Lower lobe of right lung (tissue), 2 donors: ENCODE measurements at regions not wholly inside any gene's neighbourhood (a gene's known extent, or its start where the extent isn't known, plus 50 kb on each side); places are given as distances from the start of the nearest gene placed in this dataset.

Experiments
- ATAC-seq, 2 donors: fragments of 200-7000 bp; cut with Tn5 transposase; one replicate each; pipeline ENCODE4 v1.9.1; 2020 to 2022; ENCODE audit warnings: mild to moderate bottlenecking in 2 of 2, moderate library complexity in 2 of 2
- DNase-seq: peaks from one replicate; pipeline ENCODE4 v3.0.0-alpha.2; 2020
- H3K27ac ChIP-seq: fragments of 200-600 bp; one replicate; pipeline ENCODE4 v1.8.0; 2022
- H3K27me3 ChIP-seq: fragments of 200-600 bp; one replicate; pipeline ENCODE4 v1.8.0; 2022; ENCODE audit warnings: low read depth
- H3K36me3 ChIP-seq: fragments of 200-600 bp; one replicate; pipeline ENCODE4 v1.8.0; 2022; ENCODE audit warnings: mild to moderate bottlenecking
- H3K4me1 ChIP-seq: fragments of 200-600 bp; one replicate; pipeline ENCODE4 v1.8.0; 2022
- H3K4me3 ChIP-seq: fragments of 200-600 bp; one replicate; pipeline ENCODE4 v1.8.0; 2022; ENCODE audit warnings: mild to moderate bottlenecking
- H3K9me3 ChIP-seq: fragments of 200-600 bp; one replicate; pipeline ENCODE4 v1.8.0; 2022
- intact Hi-C: fragments of 100-400 bp; cut with DNase I; formaldehyde crosslinking; loops from one replicate; pipeline ENCODE4 v1.11.0; 2022
- TF ChIP-seq, protein P1 (sequence below): fragments of 200-600 bp; IDR thresholded peaks from one replicate; pipeline ENCODE4 v1.8.0; 2022; ENCODE audit warnings: antibody characterized with exemption, mild to moderate bottlenecking
- donor health status: DM: no; HTN: yes; CAD: no; lungs with severe emphysema.

DNA sequence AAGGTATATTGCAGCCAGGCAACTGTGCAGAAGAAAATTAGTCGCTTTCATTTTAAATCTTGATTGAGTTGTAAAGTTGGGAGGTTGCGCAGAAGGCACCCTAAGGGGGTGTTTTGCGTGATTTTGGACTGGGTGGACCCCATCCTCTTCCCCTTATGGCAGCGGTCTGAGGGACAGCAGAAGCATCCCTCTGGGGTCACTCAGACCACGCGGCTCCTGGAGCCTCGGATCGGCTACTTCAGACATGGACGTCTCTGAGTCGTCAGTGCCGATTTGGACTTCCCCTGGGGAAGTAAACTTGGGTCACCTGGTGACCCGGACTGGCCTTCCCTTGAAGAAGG, 639.0 kb upstream of the DPP6 start:
- intact Hi-C loops: no loop called here
- H3K4me1 ChIP-seq: no peaks in the 10 kb centered on the region
- H3K36me3 ChIP-seq: no peaks in the 10 kb centered on the region
- no peaks in the 10 kb centered on the region for H3K9me3 ChIP-seq
- DNase-seq: no peak
- no peak overlapping the region for H3K4me3 ChIP-seq
- no peak for ATAC-seq
- H3K27me3 ChIP-seq: no peaks in the 10 kb centered on the region
- TF ChIP-seq, protein P1, sequence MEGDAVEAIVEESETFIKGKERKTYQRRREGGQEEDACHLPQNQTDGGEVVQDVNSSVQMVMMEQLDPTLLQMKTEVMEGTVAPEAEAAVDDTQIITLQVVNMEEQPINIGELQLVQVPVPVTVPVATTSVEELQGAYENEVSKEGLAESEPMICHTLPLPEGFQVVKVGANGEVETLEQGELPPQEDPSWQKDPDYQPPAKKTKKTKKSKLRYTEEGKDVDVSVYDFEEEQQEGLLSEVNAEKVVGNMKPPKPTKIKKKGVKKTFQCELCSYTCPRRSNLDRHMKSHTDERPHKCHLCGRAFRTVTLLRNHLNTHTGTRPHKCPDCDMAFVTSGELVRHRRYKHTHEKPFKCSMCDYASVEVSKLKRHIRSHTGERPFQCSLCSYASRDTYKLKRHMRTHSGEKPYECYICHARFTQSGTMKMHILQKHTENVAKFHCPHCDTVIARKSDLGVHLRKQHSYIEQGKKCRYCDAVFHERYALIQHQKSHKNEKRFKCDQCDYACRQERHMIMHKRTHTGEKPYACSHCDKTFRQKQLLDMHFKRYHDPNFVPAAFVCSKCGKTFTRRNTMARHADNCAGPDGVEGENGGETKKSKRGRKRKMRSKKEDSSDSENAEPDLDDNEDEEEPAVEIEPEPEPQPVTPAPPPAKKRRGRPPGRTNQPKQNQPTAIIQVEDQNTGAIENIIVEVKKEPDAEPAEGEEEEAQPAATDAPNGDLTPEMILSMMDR: no peak
- H3K27ac ChIP-seq: no peak overlapping the region

- ATAC-seq: no peak
- Histone ChIP-seq H3K27ac (no peak overlapping the region), H3K4me3 (no peak overlapping the region), H3K36me3 (no peaks in the 10 kb centered on the region), H3K4me1 (no peaks in the 10 kb centered on the region), H3K9me3 (no peaks in the 10 kb centered on the region), H3K27me3 (no peaks in the 10 kb centered on the region)
- TF ChIP-seq, protein P1: no peak
- DNase-seq: no peak
- intact Hi-C loops: no loop called here
Measured at GRCh38 chr7:153413540-153414287, 638.5 kb upstream of the DPP6 start.

DNA sequence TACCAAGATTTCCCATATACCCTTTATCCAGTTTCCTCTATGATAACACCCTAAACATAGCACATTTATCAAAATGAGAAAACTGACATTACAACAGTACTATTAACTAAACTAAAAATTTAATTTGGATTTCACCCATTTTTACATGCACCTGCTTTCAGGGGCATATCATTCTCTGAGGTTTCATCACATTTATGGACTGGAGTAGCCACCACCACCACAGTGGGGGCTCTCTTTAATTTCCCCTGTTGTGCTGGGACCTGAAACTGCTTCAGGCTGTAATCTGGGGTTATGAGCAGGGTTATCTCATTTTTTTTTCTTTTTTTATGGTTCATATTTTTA, 637.9 kb upstream of the DPP6 start:
- Histone ChIP-seq H3K36me3 (no peaks in the 10 kb centered on the region), H3K4me1 (no peaks in the 10 kb centered on the region), H3K9me3 (no peaks in the 10 kb centered on the region), H3K27ac (no peak overlapping the region), H3K27me3 (no peaks in the 10 kb centered on the region), H3K4me3 (no peak overlapping the region)
- TF ChIP-seq, protein P1: no peak
- ATAC-seq: no peak
- intact Hi-C loops: no loop called here
- DNase-seq: no peak

DNA sequence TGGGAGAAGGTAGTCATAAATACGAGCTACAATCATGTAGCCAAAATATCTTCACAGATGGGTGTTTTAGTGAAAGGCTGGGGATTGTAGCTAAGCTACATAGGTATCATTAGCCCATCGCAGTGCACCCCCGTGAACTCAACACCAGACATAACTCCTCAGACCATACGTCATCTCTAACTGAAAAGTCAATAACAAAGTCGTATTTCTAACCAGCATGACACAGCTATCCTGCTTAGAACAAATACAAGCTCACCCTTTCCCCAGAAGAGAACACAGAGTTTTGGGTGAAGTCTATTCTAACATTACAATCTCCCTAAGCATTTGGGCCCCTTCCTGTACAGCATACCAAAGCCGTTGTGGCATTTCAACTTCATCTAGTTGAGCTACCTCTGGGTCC, 636.6 kb upstream of the DPP6 start:
- DNase-seq (no peak), ATAC-seq (no peak)
- Histone ChIP-seq H3K27ac (no peak overlapping the region), H3K9me3 (no peaks in the 10 kb centered on the region), H3K36me3 (no peaks in the 10 kb centered on the region), H3K4me3 (no peak overlapping the region), H3K4me1 (no peaks in the 10 kb centered on the region), H3K27me3 (no peaks in the 10 kb centered on the region)
- intact Hi-C loops: no loop called here
- TF ChIP-seq, protein P1: no peak

- no peaks in the 10 kb centered on the region for H3K4me1 ChIP-seq
- TF ChIP-seq, protein P1: no peak
- H3K36me3 ChIP-seq: no peaks in the 10 kb centered on the region
- no peaks in the 10 kb centered on the region for H3K9me3 ChIP-seq
- H3K4me3 ChIP-seq: no peak overlapping the region
- ATAC-seq (no peak), DNase-seq (no peak)
- intact Hi-C loops: no loop called here
- no peaks in the 10 kb centered on the region for H3K27me3 ChIP-seq
- no peak overlapping the region for H3K27ac ChIP-seq
Measured at GRCh38 chr7:153422291-153423209, 629.6 kb upstream of the DPP6 start.
